Fibroblast of villous mesenchyme (primary cell): ENCODE measurements at regions not wholly inside any gene's neighbourhood (a gene's known extent, or its start where the extent isn't known, plus 50 kb on each side); places are given as distances from the start of the nearest gene placed in this dataset.
"Not testable (repeated sequence)": the region's sequence is repeated elsewhere in the genome, so short reads cannot be mapped to it uniquely, and the experiment has no call there.

Source experiments
- DNase-seq: peaks from one replicate; pipeline ENCODE4 v3.0.0-alpha.2; 2010; ENCODE audit warnings: low read depth
- H3K4me3 ChIP-seq: 2 replicates; pipeline ENCODE4 v1.5.1; 2011; ENCODE audit warnings: low read depth, mild to moderate bottlenecking, low read length
- TF ChIP-seq, protein P1 (sequence below): IDR thresholded peaks from 2 replicates; pipeline ENCODE4 v1.5.1; 2012; ENCODE audit warnings: low read depth, mild to moderate bottlenecking, low read length; ENCODE audit not compliant: insufficient read depth

DNA sequence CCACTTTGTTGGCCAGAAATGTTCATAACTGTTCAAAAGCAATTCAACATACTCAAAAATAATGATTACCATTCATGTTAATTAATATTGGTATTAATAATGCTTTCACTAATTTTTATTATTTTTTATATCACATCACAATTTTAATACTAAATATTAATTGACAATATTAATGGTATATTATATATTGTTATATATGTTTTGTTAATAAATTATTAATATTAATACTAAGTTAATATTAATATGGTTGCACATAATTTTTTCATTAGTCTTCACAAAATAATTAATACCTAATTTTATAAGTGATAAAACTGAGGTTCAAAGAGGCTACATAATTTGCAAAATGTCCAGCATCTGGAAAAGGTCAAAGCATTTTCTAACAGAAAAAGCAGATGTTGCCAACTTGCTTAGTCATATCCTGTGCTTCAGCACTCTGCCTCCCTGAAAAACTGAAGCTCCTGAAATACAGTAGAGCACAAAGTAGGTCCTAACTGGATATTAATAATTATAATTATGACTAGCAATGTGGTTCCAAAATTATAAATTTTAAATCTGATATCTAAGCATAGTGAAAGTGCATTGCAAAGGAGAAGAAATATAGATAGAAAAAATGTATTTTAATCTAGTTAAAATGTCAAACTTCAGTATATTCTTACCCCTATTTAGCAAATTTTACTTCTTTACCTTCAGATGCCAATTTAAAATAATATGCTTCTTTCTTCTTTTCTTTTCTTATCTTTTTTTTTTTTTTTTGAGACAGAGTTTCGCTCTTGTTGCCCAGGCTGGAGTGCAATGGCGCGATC, 123.2 kb upstream of the TNFSF4 start:
- H3K4me3 ChIP-seq = no peak overlapping the region
- TF ChIP-seq, protein P1, sequence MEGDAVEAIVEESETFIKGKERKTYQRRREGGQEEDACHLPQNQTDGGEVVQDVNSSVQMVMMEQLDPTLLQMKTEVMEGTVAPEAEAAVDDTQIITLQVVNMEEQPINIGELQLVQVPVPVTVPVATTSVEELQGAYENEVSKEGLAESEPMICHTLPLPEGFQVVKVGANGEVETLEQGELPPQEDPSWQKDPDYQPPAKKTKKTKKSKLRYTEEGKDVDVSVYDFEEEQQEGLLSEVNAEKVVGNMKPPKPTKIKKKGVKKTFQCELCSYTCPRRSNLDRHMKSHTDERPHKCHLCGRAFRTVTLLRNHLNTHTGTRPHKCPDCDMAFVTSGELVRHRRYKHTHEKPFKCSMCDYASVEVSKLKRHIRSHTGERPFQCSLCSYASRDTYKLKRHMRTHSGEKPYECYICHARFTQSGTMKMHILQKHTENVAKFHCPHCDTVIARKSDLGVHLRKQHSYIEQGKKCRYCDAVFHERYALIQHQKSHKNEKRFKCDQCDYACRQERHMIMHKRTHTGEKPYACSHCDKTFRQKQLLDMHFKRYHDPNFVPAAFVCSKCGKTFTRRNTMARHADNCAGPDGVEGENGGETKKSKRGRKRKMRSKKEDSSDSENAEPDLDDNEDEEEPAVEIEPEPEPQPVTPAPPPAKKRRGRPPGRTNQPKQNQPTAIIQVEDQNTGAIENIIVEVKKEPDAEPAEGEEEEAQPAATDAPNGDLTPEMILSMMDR = no peak
- DNase-seq = peak; percentile 88

DNA sequence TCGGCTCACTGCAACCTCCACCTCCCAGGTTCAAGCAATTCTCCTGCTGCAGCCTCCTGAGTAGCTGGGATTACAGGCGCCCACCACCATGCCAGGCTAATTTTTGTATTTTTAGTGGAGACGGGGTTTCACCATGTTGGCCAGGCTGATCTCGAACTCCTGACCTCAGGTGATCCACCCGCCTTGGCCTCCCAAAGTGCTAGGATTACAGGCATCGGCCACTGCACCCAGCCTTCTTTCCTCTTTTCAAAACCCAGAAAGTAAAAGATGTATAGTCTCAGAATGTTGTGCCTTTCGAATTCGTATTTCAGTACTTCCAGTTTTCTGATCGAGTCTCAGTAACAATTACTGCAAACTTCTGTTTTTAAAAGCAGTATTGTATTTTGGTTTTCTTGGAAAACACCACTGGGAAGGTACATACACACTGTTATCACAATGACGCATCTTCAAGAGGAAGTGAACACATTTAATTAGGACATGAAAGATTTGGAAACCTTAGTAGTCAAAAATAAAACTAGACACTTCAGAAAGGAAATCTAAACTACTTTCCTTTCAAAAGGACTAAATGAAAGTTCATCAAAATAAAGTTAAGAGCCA, 123.9 kb upstream of the TNFSF4 start:
- H3K4me3 ChIP-seq = not testable (repeated sequence)
- peak; percentile 73 for DNase-seq

DNA sequence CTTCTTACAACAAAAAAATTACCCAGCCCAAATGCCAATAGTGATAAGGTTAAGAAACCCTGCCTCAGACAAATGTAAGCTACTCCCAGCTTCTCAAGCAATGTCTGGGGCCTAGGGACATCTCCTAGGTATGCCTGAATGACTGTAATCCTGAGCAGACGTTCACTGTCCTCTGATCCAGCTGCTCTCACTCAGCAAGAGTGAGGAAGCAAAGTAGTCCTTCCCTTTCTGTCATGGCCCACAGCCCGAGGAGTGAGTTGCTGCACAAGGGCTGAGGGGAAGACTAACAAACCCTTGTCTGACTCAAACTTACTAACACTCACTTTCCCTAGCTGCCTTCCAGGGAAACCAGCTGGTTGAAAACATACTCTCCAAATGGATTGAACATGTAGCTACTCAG, 124.9 kb upstream of the TNFSF4 start:
- H3K4me3 ChIP-seq = no peak overlapping the region
- DNase-seq = peak; percentile 44
- TF ChIP-seq, protein P1 = no peak

DNA sequence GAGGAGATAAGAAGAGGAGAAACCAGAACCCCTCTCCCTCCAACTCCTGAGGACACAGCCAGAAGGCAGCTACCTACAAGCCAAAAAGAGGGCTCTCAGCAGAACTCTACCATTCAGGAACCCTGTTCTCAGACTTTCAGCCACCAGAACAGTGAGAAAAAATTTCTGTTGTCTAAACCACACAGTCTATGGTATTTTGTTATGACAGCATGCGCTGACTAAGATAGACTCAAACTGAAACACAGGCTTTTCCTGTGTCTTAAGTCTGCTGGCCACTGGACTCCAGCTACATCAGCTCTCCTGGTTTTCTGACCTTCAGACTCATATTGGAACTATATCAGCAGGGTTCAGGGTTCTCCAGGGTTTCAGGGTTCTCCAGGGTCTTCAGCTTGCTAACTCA, 126.5 kb upstream of the TNFSF4 start:
- TF ChIP-seq, protein P1 = no peak
- no peak overlapping the region for H3K4me3 ChIP-seq
- peak; percentile 39 for DNase-seq

DNA sequence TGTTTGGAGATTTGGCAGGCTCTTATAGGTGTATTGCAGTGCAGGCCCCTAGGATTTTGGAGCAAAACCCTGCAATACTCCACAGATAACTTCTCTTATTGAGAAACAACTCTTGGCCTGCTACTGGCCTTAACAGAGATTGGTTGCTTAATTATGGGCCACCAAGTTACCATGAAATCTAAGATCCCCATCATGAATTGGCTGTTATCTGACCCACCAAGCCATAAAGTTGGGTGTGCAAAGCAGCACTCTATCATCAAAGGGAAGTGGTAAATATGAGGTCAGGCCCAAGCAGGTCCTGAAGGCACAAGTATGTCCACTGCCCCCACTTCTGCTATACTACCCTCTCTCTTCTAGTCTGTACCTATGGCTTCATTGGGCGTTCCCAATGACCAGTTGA, 130.0 kb upstream of the TNFSF4 start:
- TF ChIP-seq, protein P1 = no peak
- no peak for DNase-seq
- no peak overlapping the region for H3K4me3 ChIP-seq

DNA sequence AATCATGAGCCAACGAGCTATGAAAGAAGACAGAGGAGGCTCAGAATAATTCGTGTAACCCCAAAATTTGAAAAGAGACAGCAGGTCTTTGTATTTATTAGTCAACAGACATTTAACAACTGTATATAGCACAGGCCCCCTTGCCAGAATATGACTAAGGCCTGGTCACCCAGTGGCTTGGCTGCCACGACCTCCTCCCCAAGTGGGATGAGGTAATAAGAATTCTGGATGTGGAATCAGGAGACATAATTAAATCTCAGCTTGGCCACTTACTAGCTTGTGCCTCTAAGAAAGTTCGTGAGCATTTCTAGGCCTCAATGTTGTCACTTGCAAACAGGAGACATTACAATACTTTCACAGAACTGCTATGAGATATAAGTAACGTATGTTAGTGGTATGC, 134.2 kb upstream of the TNFSF4 start:
- peak; percentile 59 for DNase-seq
- TF ChIP-seq, protein P1 = no peak
- H3K4me3 ChIP-seq = no peak overlapping the region

DNA sequence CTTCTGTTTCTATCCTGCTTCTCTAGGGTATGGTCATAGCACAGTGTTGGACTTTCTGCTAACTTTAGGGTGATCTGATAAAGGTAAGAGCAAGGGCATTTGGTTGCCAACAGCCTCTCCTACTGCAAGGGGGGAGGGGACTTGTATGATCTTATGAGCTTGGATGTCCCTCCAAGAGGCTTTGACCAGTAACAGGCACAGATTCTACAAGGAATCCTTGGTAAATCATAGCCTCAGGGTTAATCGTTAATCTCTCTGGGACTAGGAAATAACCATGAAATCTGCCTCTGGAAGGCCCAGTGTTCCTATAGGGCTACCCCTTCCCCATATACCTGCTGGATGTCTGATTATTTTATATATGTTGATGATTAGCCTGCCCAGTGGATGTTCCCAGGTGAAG, 134.8 kb upstream of the TNFSF4 start:
- no peak for DNase-seq
- TF ChIP-seq, protein P1 = no peak
- H3K4me3 ChIP-seq = no peak overlapping the region
